Immature natural killer cell (primary cell): ENCODE measurements at regions not wholly inside any gene's neighbourhood (a gene's known extent, or its start where the extent isn't known, plus 50 kb on each side); places are given as distances from the start of the nearest gene placed in this dataset.
A peak's percentile ranks its signal among the peaks of the same experiment; 100 is the strongest.

Source experiments
- DNase-seq, 3 donors: peaks; one replicate each; pipeline ENCODE4 v3.0.0; 2022; ENCODE audit warnings: mixed read lengths in 1 of 3
- H3K27ac Mint-ChIP-seq, 6 donors: one replicate each; pipeline ENCODE4 v1.8.0; 2020; ENCODE audit warnings: mixed read lengths in 6 of 6, mild to moderate bottlenecking in 5 of 6, inconsistent platforms in 4 of 6, moderate library complexity in 3 of 6
- H3K27me3 Mint-ChIP-seq, 3 donors: one replicate each; pipeline ENCODE4 v1.8.0; 2020 to 2021; ENCODE audit warnings: low read depth in 3 of 3, mild to moderate bottlenecking in 3 of 3, mixed read lengths in 3 of 3, moderate library complexity in 3 of 3, inconsistent platforms in 1 of 3
- H3K36me3 Mint-ChIP-seq, 3 donors: one replicate each; pipeline ENCODE4 v1.8.0; 2020; ENCODE audit warnings: mixed read lengths in 3 of 3, inconsistent platforms in 2 of 3, mild to moderate bottlenecking in 2 of 3
- H3K4me1 Mint-ChIP-seq, 2 donors: one replicate each; pipeline ENCODE4 v1.8.0; 2020; ENCODE audit warnings: inconsistent platforms in 2 of 2, mild to moderate bottlenecking in 2 of 2, mixed read lengths in 2 of 2, moderate library complexity in 1 of 2
- H3K4me3 Mint-ChIP-seq, 5 donors: one replicate each; pipeline ENCODE4 v1.8.0; 2020; ENCODE audit warnings: mild to moderate bottlenecking in 5 of 5, mixed read lengths in 5 of 5, inconsistent platforms in 3 of 5, moderate library complexity in 3 of 5
- H3K9me3 Mint-ChIP-seq, 6 donors: one replicate each; pipeline ENCODE4 v1.8.0; 2020; ENCODE audit warnings: mild to moderate bottlenecking in 6 of 6, mixed read lengths in 6 of 6, inconsistent platforms in 4 of 6, moderate library complexity in 3 of 6

- H3K4me1 Mint-ChIP-seq: no peaks in the 10 kb centered on the region
- no peaks in the 10 kb centered on the region for H3K36me3 Mint-ChIP-seq
- no peak overlapping the region for H3K4me3 Mint-ChIP-seq
- no peak for DNase-seq
- H3K9me3 Mint-ChIP-seq: no peaks in the 10 kb centered on the region
- no peak overlapping the region for H3K27ac Mint-ChIP-seq
- H3K27me3 Mint-ChIP-seq: peaks cover 0 to 6% (median 3%) of the 10 kb centered on the region in 3 donors
Observed at GRCh38 chr6:4299476-4299875, 164.1 kb upstream of the ECI2 start.

DNA sequence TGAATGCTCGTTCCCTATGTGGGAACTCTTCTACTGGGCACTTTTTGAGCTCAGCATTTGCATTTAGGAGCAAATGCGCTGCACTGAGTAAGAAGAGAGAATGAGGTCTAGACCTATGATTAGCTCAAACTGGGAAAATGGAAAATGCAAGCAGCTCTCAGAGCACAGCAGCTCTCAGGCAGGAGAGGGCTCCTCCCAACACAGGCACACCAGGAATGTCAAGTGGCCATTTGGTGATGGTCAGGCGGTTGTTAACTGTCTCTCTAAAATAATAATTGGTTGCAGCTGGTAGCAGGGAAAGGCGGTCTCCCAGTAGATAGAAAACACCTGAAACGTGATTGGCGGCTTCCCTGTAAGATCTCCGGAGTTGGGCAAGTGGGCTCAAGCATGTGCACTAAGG lies 162.0 kb upstream of the ECI2 start:
- Mint-ChIP-seq H3K27me3 (peaks cover 0 to 3% (median 3%) of the 10 kb centered on the region in 3 donors), H3K36me3 (no peaks in the 10 kb centered on the region), H3K4me1 (no peaks in the 10 kb centered on the region), H3K27ac (no peak overlapping the region), H3K4me3 (no peak overlapping the region), H3K9me3 (no peaks in the 10 kb centered on the region)
- DNase-seq: no peak

GRCh38 chr6:4296552-4296951 lies 161.2 kb upstream of the ECI2 start:
- Mint-ChIP-seq H3K4me1 (no peaks in the 10 kb centered on the region), H3K27ac (no peak overlapping the region), H3K27me3 (peaks cover 0 to 3% (median 3%) of the 10 kb centered on the region in 3 donors), H3K9me3 (no peaks in the 10 kb centered on the region), H3K4me3 (no peak overlapping the region), H3K36me3 (no peaks in the 10 kb centered on the region)
- no peak for DNase-seq

GRCh38 chr6:4295783-4296155 lies 160.4 kb upstream of the ECI2 start:
- no peaks in the 10 kb centered on the region for H3K36me3 Mint-ChIP-seq
- no peak overlapping the region for H3K4me3 Mint-ChIP-seq
- H3K27me3 Mint-ChIP-seq: peaks cover 0 to 3% (median 3%) of the 10 kb centered on the region in 3 donors
- no peaks in the 10 kb centered on the region for H3K9me3 Mint-ChIP-seq
- no peaks in the 10 kb centered on the region for H3K4me1 Mint-ChIP-seq
- DNase-seq: no peak
- H3K27ac Mint-ChIP-seq: no peak overlapping the region

GRCh38 chr6:4295058-4295782 lies 159.8 kb upstream of the ECI2 start:
- peaks cover 0 to 3% (median 3%) of the 10 kb centered on the region in 3 donors for H3K27me3 Mint-ChIP-seq
- H3K27ac Mint-ChIP-seq: no peak overlapping the region
- no peak overlapping the region for H3K4me3 Mint-ChIP-seq
- H3K9me3 Mint-ChIP-seq: no peaks in the 10 kb centered on the region
- no peak for DNase-seq
- H3K36me3 Mint-ChIP-seq: no peaks in the 10 kb centered on the region
- H3K4me1 Mint-ChIP-seq: no peaks in the 10 kb centered on the region

DNA sequence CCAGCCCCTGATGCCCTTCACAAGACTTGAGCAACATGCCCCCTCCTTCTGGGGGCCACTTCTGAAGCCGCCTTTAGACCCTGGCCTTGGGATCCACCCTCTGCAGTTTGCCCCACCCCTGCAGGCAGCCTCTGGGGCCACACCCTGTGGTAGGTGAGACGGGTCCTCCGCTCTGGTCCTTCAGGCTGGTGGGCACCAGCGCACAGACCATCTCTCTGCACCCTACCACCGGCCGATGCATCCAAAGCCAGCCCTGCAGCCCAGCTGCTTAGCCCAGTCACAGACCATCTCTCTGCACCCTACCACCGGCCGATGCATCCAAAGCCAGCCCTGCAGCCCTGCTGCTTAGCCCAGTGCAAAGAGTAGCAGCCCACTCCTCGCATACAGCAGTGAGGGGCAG lies 159.3 kb upstream of the ECI2 start:
- no peak overlapping the region for H3K4me3 Mint-ChIP-seq

DNA sequence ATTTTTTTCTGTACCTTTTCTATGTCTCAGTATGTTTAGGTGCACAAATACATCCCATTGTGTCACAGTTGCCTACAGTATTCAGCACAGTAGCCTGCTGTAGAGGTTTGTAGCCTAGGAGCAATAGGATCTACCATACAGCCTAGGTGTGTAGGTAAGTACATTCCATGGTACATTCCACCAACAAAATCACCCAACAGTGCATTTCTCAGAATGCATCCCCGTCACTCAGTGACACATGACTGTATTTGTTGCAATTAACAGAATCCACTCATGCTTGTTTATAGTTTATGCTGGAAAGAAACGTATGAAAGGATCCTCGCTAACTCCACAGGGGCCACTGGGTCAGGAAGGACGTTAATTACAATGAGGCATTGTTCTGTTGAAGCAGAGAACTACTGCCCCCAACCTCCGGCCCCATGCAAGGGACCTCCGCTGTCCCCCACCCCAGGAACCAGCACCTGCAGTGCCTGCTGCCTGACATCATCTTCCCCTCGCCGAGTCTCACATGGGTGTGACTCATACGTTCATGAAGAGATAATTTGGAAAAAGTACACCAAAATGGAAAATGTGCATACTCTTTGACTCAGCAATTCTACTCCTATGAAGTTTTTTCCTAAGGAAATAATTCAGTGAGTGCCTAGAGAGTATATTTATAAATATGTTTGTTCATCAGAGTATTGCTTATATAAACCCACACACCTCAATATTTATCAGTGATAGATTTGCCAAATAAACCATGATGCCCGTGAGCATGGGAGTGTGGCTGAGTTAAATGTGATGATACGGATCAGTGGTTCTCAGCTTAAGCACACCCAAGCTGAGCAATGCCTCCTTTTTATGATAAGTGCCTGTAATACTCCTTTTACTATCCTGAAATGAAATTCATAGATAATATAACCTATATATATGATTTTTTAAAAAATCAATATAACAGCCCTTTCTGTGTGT lies 156.4 kb upstream of the ECI2 start:
- Mint-ChIP-seq H3K4me3 (no peak overlapping the region), H3K27me3 (peaks cover 0 to 2% (median 0%) of the 10 kb centered on the region in 3 donors), H3K9me3 (no peaks in the 10 kb centered on the region)

More for the DNA sequence above, 159.3 kb upstream of the ECI2 start:
- no peak for DNase-seq
- Mint-ChIP-seq H3K9me3 (no peaks in the 10 kb centered on the region), H3K27ac (no peak overlapping the region), H3K4me1 (no peaks in the 10 kb centered on the region), H3K36me3 (no peaks in the 10 kb centered on the region), H3K27me3 (peaks cover 0 to 3% (median 3%) of the 10 kb centered on the region in 3 donors)

GRCh38 chr6:4289770-4290320 lies 154.5 kb upstream of the ECI2 start:
- Mint-ChIP-seq H3K9me3 (no peaks in the 10 kb centered on the region), H3K4me1 (no peaks in the 10 kb centered on the region), H3K4me3 (no peak overlapping the region), H3K27ac (no peak overlapping the region), H3K36me3 (no peaks in the 10 kb centered on the region), H3K27me3 (peaks cover 0 to 5% (median 3%) of the 10 kb centered on the region in 3 donors)
- no peak for DNase-seq

More for the DNA sequence above, 156.4 kb upstream of the ECI2 start:
- DNase-seq: no peak
- no peak overlapping the region for H3K27ac Mint-ChIP-seq
- no peaks in the 10 kb centered on the region for H3K36me3 Mint-ChIP-seq
- H3K4me1 Mint-ChIP-seq: no peaks in the 10 kb centered on the region

DNA sequence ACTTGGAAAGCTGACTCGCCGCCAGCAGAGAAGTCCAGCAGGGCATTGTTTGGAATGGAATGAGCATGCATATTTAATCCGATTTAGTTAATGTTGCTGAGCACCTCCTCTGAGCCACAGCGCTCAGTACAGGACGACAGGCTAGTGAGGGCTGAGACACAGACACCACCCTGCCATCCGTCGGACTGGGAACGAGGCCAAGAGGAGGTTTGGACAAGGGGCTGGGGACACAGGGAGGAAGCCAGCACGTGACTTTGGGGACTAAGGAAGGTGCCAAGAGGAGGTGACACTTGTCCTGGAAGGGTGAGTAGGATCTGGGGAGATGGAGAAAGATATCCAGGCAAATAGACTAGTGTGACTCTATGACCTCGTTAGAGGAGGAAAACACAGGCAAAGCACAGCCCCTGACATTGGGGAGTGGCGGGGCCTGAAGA lies 152.5 kb upstream of the ECI2 start:
- Mint-ChIP-seq H3K9me3 (peaks cover 0 to 1% (median 0%) of the 10 kb centered on the region in 6 donors), H3K4me3 (no peak overlapping the region), H3K27ac (no peak overlapping the region), H3K4me1 (no peaks in the 10 kb centered on the region), H3K36me3 (no peaks in the 10 kb centered on the region), H3K27me3 (peaks cover 4 to 9% (median 7%) of the 10 kb centered on the region in 3 donors)
- DNase-seq: no peak

DNA sequence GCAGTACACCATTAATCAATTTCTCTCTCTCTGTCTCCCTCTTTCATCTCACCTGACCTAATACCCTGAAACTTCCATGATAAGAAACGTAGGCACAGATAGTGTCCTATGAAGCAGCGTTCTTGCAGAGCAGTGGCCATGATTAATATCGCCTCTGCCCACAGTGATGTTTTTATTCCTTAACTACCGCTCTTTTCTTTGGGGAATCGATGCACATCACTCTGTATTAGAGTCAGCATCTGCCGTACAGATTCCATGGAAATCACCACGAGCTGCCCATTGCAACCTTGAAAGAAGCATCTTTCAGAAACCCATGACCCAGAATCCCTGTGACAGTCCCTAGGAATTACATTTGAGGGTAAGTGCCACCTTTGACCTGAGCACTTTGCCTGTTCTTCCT lies 152.0 kb upstream of the ECI2 start:
- peaks cover 4 to 9% (median 7%) of the 10 kb centered on the region in 3 donors for H3K27me3 Mint-ChIP-seq
- H3K27ac Mint-ChIP-seq: no peak overlapping the region
- peaks cover 0 to 1% (median 0%) of the 10 kb centered on the region in 6 donors for H3K9me3 Mint-ChIP-seq
- no peak for DNase-seq
- no peaks in the 10 kb centered on the region for H3K36me3 Mint-ChIP-seq
- H3K4me1 Mint-ChIP-seq: no peaks in the 10 kb centered on the region
- H3K4me3 Mint-ChIP-seq: no peak overlapping the region

- Mint-ChIP-seq H3K27ac (no peak overlapping the region), H3K36me3 (no peaks in the 10 kb centered on the region), H3K4me1 (peaks cover 5% of the 10 kb centered on the region in 2 donors), H3K9me3 (peaks cover 0 to 3% (median 0%) of the 10 kb centered on the region in 6 donors), H3K27me3 (peaks cover 9 to 17% (median 12%) of the 10 kb centered on the region in 3 donors), H3K4me3 (no peak overlapping the region)
- no peak for DNase-seq
Observed at GRCh38 chr6:4282926-4283325, 147.6 kb upstream of the ECI2 start.

- DNase-seq: peak in 2 of 3 donors; percentile 0 to 6
- Mint-ChIP-seq H3K9me3 (peaks cover 0 to 3% (median 0%) of the 10 kb centered on the region in 6 donors), H3K27me3 (peaks cover 9 to 17% (median 11%) of the 10 kb centered on the region in 3 donors), H3K4me3 (peak overlapping the region in 2 of 5 donors; percentile 42 to 57), H3K27ac (no peak overlapping the region), H3K4me1 (peaks cover 5% of the 10 kb centered on the region in 2 donors), H3K36me3 (no peaks in the 10 kb centered on the region)
Observed at GRCh38 chr6:4281341-4282293, 146.2 kb upstream of the ECI2 start.

- H3K4me1 Mint-ChIP-seq: peaks cover 5% of the 10 kb centered on the region in 2 donors
- H3K4me3 Mint-ChIP-seq: no peak overlapping the region
- no peak for DNase-seq
- no peak overlapping the region for H3K27ac Mint-ChIP-seq
- peaks cover 0 to 3% (median 0%) of the 10 kb centered on the region in 6 donors for H3K9me3 Mint-ChIP-seq
- H3K36me3 Mint-ChIP-seq: no peaks in the 10 kb centered on the region
- H3K27me3 Mint-ChIP-seq: peaks cover 7 to 18% (median 9%) of the 10 kb centered on the region in 3 donors
Observed at GRCh38 chr6:4280707-4281106, 145.3 kb upstream of the ECI2 start.
